Adrenal gland (tissue), 9 donors: ENCODE measurements at regions not wholly inside any gene's neighbourhood (a gene's known extent, or its start where the extent isn't known, plus 50 kb on each side); places are given as distances from the start of the nearest gene placed in this dataset.

ENCODE experiments used
- DNase-seq, 7 donors: peaks; one replicate each; pipeline ENCODE4 v3.0.0-alpha.2; 2019 to 2020
- H3K27ac ChIP-seq, 5 donors: fragments of 200-600 bp; sonication (generic) in 4 of 5; 1 replicate in 3 of 5; 2 replicates in 2 of 5; pipeline versions ENCODE4 v1.5.1 to v1.8.0; 2016 to 2020; ENCODE audit warnings: mild to moderate bottlenecking in 1 of 5
- H3K27me3 ChIP-seq: fragments of 200-600 bp; 2 replicates; pipeline ENCODE4 v1.8.0; 2021
- H3K36me3 ChIP-seq, 2 donors: fragments of 200-600 bp; replicated peaks in 1 of 2; 1 replicate in 1 of 2; 2 replicates in 1 of 2; pipeline versions ENCODE4 v1.5.1 to v1.8.0; 2018 to 2022
- H3K4me1 ChIP-seq, 2 donors: fragments of 200-600 bp; replicated peaks in 1 of 2; 1 replicate in 1 of 2; 2 replicates in 1 of 2; pipeline versions ENCODE4 v1.5.1 to v1.8.0; 2018 to 2021
- H3K4me3 ChIP-seq, 4 donors: fragments of 200-600 bp; sonication (generic) in 3 of 4; one replicate each; pipeline ENCODE4 v1.5.1; 2016 to 2018
- H3K9me3 ChIP-seq, 3 donors: fragments of 200-600 bp; sonication (generic) in 1 of 3; replicated peaks in 1 of 3; 1 replicate in 2 of 3; 2 replicates in 1 of 3; pipeline versions ENCODE4 v1.5.1 to v1.8.0; 2016 to 2021
- POLR2A ChIP-seq, 2 donors: fragments of 450-650 bp; IDR thresholded peaks; one replicate each; pipeline ENCODE4 v1.6.1; 2017; ENCODE audit warnings: antibody characterized with exemption in 2 of 2, mild to moderate bottlenecking in 2 of 2, moderate library complexity in 1 of 2
- WGBS, 4 donors: extraction: QIAGEN DNeasy Blood & Tissue Kit in 2 of 4; methylation state at CpG; one replicate each; pipeline versions ENCODE4 v1.1.5 to v1.1.7; 2013 to 2017; 5-methylcytosine and 5-hydroxymethylcytosine counted together
- intact Hi-C, 2 donors: fragments of 100-400 bp; cut with DNase I; formaldehyde crosslinking; loops; one replicate each; pipeline versions ENCODE4 v1.14.1 to v1.15.0; 2022 to 2023
- TF ChIP-seq, protein P1 (sequence below), 6 experiments: fragments of 450-650 bp in 4 of 6; fragments of 200-600 bp in 2 of 6; sonication (generic) in 1 of 6; IDR thresholded peaks; 1 replicate in 5 of 6; 2 replicates in 1 of 6; pipeline versions ENCODE4 v1.5.1 to v1.8.0; 2016 to 2021; ENCODE audit warnings: antibody characterized with exemption in 6 of 6, mild to moderate bottlenecking in 2 of 6, moderate library complexity in 1 of 6
- donor health status: healthy with polysubstance abuse.
- donor health status: Bipolar disorder and iron deficiency.
- donor health status: DM: yes; HTN: yes; CAD: no.
- donor health status: DM: no; HTN: no; CAD: no.
- donor health status: DM: no; HTN: no; CAD: no.

DNA sequence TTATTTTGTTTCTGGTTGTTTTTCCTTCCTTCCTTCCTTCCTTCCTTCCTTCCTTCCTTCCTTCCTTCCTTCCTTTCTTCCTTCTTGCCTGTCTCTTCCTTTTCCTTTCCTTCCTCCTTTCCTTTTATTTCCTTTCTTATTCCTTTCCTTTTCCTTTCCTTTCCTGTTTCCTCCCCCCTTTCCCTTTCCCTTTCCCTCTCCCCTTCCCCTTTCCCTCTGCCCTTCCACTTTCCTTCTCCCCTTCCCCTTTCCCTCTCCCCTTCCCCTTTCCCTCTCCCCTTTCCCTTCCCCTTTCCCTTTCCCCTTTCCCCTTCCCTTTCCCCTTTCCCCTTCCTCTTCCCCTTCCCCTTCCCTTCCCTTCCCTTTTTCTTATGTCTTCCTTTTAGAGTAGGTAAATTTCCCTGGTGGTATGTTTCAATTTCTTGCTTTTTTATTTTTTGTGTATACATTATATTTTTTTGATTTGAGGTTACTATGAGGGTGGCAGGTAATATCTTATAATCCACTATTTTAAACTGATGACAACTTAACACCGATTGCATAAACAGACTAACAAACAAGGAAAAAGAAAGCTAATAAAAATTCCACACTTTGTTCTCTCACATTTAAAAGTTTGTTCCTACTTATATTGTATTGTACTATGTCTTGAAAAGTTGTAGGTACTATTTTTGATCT lies 311.0 kb upstream of the FSHR start:
- TF ChIP-seq, protein P1, sequence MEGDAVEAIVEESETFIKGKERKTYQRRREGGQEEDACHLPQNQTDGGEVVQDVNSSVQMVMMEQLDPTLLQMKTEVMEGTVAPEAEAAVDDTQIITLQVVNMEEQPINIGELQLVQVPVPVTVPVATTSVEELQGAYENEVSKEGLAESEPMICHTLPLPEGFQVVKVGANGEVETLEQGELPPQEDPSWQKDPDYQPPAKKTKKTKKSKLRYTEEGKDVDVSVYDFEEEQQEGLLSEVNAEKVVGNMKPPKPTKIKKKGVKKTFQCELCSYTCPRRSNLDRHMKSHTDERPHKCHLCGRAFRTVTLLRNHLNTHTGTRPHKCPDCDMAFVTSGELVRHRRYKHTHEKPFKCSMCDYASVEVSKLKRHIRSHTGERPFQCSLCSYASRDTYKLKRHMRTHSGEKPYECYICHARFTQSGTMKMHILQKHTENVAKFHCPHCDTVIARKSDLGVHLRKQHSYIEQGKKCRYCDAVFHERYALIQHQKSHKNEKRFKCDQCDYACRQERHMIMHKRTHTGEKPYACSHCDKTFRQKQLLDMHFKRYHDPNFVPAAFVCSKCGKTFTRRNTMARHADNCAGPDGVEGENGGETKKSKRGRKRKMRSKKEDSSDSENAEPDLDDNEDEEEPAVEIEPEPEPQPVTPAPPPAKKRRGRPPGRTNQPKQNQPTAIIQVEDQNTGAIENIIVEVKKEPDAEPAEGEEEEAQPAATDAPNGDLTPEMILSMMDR (IDR thresholded peaks at IDR 0.05): no peak
- TF ChIP-seq POLR2A (IDR thresholded peaks at IDR 0.05): no peak
- intact Hi-C loops: no loop called here
- Histone ChIP-seq H3K27ac (no peak overlapping the region), H3K4me3 (no peak overlapping the region), H3K27me3 (no peaks in the 10 kb centered on the region), H3K4me1 (no peaks in the 10 kb centered on the region), H3K36me3 (no peaks in the 10 kb centered on the region), H3K9me3 (no peaks in the 10 kb centered on the region)
- DNase-seq: no peak
- 62 to 82% (median 72%) methylated on average over 1 of the region's 1 CpG for WGBS, 4 donors

DNA sequence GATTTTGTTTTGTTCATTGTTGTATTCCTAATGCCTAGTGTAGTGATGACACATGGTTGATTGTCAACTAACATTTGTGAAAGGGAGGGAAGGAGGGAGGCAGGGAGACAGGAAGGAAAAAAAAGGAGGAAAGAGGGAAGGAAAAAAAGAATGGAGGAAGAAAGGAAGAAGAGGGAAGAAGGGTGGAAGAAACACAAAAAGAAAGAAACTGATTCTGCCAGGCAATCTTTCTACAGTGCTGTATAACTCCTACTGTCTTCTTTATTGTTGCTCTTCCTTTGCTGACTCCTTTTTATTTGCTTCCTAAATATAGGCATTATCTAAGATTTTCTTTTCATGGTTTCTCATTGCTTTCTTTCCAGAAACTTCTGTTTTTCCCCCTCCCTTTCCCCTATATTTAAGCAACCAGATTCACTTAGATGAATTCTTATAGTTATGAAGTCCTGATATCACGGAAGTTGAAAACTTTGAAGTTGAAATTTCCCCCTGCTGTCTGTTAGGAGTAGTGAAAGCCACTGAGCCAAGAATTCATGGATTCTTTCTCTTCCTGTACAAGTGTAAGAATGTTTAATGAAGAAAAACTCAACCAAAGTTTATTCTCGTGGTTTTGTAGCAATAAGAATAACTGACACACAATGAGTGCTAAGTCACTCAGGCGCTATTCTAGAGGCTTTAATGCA lies 305.1 kb upstream of the FSHR start:
- no peak for TF ChIP-seq POLR2A (IDR thresholded peaks at IDR 0.05)
- TF ChIP-seq, protein P1 (IDR thresholded peaks at IDR 0.05): no peak
- H3K27ac ChIP-seq: no peak overlapping the region
- no peaks in the 10 kb centered on the region for H3K36me3 ChIP-seq
- no peak for DNase-seq
- intact Hi-C loops: no loop called here
- H3K27me3 ChIP-seq: no peaks in the 10 kb centered on the region
- peaks cover 0 to 6% (median 0%) of the 10 kb centered on the region in 3 donors for H3K9me3 ChIP-seq
- H3K4me1 ChIP-seq: no peaks in the 10 kb centered on the region
- no peak overlapping the region for H3K4me3 ChIP-seq
- 66 to 72% (median 68%) methylated on average over 3 of the region's 3 CpGs for WGBS, 4 donors

DNA sequence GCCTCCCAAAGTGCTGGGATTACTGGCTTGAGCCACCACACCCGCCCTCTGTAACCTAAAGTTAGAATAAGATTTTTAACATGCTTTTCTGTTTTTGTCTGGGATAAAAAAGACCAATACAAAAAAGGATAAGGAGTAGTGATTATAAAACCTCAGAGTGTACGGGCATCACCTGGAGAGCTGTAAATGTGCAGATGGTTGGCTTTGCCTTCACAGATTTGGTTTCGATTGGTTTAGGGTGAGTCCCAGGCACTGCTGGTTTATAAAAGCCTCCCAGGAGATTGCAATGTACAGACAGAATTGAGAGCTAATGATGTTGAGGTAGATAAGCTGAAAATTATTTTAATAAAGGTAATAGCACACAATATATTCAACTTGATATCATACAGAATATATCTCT lies 289.7 kb upstream of the FSHR start:
- intact Hi-C loops: no loop called here
- Histone ChIP-seq H3K27ac (no peak overlapping the region), H3K4me3 (no peak overlapping the region), H3K27me3 (no peaks in the 10 kb centered on the region), H3K9me3 (no peaks in the 10 kb centered on the region), H3K4me1 (no peaks in the 10 kb centered on the region), H3K36me3 (no peaks in the 10 kb centered on the region)
- WGBS, 4 donors: 61 to 90% (median 73%) methylated on average over 3 of the region's 3 CpGs
- TF ChIP-seq POLR2A (IDR thresholded peaks at IDR 0.05): no peak
- TF ChIP-seq, protein P1 (IDR thresholded peaks at IDR 0.05): no peak
- no peak for DNase-seq

DNA sequence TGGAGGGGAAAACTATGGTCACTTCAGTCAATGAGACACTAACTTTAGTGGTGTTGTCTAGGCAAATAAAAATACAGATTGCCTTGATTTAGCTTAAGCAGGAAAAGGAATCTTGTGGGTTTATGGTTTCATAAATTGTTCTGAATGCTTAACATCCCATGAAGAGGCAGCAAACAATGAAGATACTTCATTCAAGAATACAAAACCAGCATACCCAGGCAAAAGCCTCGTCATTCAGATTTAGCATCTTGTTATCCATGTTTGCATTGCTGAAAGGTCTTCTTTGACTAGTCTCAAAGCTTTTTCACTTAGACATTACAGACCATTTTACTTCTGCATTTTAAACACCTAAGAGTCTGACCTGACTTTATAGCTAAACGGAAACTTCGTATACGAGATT lies 272.7 kb upstream of the FSHR start:
- DNase-seq: no peak
- Histone ChIP-seq H3K4me1 (no peaks in the 10 kb centered on the region), H3K4me3 (no peak overlapping the region), H3K27me3 (no peaks in the 10 kb centered on the region), H3K27ac (no peak overlapping the region), H3K36me3 (no peaks in the 10 kb centered on the region), H3K9me3 (no peaks in the 10 kb centered on the region)
- WGBS, 4 donors: 38 to 64% (median 54%) methylated on average over 4 of the region's 4 CpGs
- intact Hi-C loops: no loop called here
- no peak for TF ChIP-seq POLR2A (IDR thresholded peaks at IDR 0.05)
- TF ChIP-seq, protein P1 (IDR thresholded peaks at IDR 0.05): no peak
